ENCODE measurements at regions not wholly inside any gene's neighbourhood (a gene's known extent, or its start where the extent isn't known, plus 50 kb on each side); places are given as distances from the start of the nearest gene placed in this dataset.

DNA sequence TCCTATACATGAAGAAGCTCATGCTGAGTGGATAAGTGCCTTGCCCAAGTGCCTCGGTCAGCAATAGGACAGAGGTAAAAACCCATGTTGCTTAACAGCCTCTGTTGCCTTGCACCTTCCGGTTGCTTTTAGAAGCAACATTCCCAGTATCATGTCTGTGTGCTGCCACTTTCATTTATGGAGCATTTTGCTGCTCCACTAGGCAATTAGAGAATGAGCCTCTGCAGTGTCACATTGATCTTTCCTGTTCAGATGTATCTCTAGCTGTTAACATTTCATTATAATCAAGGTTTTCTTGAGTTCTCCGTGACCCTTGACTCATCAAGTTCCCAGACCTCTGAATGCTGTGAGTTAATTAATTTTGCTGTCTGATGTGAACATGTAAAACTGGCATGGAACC, 134.5 kb upstream of the EPB41L3 start:
- Histone ChIP-seq H4K20me1 (replicated peaks; ENCODE audit: insufficient read depth) (no peaks in the 10 kb centered on the region), H3K36me3 (ENCODE audit: insufficient read depth) (no peaks in the 10 kb centered on the region), H3K4me2 (peak overlapping the region; percentile 60), H3K9me2 (ENCODE audit: insufficient read depth) (peaks cover 13% of the 10 kb centered on the region; the same call in 1 of the 2 replicates), H3K79me2 (replicated peaks; ENCODE audit: insufficient read depth) (no peaks in the 10 kb centered on the region), H3F3A (replicated peaks; ENCODE audit: low read depth) (no peaks in the 10 kb centered on the region), H2AFZ (no peak overlapping the region), H3K4me1 (ENCODE audit: insufficient read depth) (peaks cover 22% of the 10 kb centered on the region), H3K27me3 (ENCODE audit: insufficient read depth) (no peaks in the 10 kb centered on the region), H3K27ac (ENCODE audit: low read depth) (no peak overlapping the region), H3K4me3 (no peak overlapping the region)
- ATAC-seq = peak; percentile 42
- peaks cover 7% of the 10 kb centered on the region for H3K27me3 Mint-ChIP-seq (ENCODE audit: insufficient read depth, low read depth, poor library complexity)
- TF ChIP-seq, protein P1, sequence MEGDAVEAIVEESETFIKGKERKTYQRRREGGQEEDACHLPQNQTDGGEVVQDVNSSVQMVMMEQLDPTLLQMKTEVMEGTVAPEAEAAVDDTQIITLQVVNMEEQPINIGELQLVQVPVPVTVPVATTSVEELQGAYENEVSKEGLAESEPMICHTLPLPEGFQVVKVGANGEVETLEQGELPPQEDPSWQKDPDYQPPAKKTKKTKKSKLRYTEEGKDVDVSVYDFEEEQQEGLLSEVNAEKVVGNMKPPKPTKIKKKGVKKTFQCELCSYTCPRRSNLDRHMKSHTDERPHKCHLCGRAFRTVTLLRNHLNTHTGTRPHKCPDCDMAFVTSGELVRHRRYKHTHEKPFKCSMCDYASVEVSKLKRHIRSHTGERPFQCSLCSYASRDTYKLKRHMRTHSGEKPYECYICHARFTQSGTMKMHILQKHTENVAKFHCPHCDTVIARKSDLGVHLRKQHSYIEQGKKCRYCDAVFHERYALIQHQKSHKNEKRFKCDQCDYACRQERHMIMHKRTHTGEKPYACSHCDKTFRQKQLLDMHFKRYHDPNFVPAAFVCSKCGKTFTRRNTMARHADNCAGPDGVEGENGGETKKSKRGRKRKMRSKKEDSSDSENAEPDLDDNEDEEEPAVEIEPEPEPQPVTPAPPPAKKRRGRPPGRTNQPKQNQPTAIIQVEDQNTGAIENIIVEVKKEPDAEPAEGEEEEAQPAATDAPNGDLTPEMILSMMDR (conservative IDR thresholded peaks at IDR 0.05; ENCODE audit: low read depth in 2 of 2) = no peak
- no peak for TF ChIP-seq STAT1 (IDR thresholded peaks at IDR 0.05; ENCODE audit: unreplicated experiment)
- no peak for TF ChIP-seq NANOG (IDR thresholded peaks at IDR 0.05; ENCODE audit: borderline replicate concordance)
- TF ChIP-seq, protein P2, sequence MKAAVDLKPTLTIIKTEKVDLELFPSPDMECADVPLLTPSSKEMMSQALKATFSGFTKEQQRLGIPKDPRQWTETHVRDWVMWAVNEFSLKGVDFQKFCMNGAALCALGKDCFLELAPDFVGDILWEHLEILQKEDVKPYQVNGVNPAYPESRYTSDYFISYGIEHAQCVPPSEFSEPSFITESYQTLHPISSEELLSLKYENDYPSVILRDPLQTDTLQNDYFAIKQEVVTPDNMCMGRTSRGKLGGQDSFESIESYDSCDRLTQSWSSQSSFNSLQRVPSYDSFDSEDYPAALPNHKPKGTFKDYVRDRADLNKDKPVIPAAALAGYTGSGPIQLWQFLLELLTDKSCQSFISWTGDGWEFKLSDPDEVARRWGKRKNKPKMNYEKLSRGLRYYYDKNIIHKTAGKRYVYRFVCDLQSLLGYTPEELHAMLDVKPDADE (IDR thresholded peaks at IDR 0.05) = no peak
- TF ChIP-seq POLR2AphosphoS5 (IDR thresholded peaks at IDR 0.05; ENCODE audit: low read depth) = no peak
- no peak for TF ChIP-seq JUNB (IDR thresholded peaks at IDR 0.05; ENCODE audit: unreplicated experiment)
- no peak for TF ChIP-seq ZNF331 (CRISPR knock-in tag; IDR thresholded peaks at IDR 0.05; ENCODE audit: low read depth)
- TF ChIP-seq CREB1 (CRISPR knock-in tag; IDR thresholded peaks at IDR 0.05; ENCODE audit: low read depth) = no peak
- TF ChIP-seq, protein P3, sequence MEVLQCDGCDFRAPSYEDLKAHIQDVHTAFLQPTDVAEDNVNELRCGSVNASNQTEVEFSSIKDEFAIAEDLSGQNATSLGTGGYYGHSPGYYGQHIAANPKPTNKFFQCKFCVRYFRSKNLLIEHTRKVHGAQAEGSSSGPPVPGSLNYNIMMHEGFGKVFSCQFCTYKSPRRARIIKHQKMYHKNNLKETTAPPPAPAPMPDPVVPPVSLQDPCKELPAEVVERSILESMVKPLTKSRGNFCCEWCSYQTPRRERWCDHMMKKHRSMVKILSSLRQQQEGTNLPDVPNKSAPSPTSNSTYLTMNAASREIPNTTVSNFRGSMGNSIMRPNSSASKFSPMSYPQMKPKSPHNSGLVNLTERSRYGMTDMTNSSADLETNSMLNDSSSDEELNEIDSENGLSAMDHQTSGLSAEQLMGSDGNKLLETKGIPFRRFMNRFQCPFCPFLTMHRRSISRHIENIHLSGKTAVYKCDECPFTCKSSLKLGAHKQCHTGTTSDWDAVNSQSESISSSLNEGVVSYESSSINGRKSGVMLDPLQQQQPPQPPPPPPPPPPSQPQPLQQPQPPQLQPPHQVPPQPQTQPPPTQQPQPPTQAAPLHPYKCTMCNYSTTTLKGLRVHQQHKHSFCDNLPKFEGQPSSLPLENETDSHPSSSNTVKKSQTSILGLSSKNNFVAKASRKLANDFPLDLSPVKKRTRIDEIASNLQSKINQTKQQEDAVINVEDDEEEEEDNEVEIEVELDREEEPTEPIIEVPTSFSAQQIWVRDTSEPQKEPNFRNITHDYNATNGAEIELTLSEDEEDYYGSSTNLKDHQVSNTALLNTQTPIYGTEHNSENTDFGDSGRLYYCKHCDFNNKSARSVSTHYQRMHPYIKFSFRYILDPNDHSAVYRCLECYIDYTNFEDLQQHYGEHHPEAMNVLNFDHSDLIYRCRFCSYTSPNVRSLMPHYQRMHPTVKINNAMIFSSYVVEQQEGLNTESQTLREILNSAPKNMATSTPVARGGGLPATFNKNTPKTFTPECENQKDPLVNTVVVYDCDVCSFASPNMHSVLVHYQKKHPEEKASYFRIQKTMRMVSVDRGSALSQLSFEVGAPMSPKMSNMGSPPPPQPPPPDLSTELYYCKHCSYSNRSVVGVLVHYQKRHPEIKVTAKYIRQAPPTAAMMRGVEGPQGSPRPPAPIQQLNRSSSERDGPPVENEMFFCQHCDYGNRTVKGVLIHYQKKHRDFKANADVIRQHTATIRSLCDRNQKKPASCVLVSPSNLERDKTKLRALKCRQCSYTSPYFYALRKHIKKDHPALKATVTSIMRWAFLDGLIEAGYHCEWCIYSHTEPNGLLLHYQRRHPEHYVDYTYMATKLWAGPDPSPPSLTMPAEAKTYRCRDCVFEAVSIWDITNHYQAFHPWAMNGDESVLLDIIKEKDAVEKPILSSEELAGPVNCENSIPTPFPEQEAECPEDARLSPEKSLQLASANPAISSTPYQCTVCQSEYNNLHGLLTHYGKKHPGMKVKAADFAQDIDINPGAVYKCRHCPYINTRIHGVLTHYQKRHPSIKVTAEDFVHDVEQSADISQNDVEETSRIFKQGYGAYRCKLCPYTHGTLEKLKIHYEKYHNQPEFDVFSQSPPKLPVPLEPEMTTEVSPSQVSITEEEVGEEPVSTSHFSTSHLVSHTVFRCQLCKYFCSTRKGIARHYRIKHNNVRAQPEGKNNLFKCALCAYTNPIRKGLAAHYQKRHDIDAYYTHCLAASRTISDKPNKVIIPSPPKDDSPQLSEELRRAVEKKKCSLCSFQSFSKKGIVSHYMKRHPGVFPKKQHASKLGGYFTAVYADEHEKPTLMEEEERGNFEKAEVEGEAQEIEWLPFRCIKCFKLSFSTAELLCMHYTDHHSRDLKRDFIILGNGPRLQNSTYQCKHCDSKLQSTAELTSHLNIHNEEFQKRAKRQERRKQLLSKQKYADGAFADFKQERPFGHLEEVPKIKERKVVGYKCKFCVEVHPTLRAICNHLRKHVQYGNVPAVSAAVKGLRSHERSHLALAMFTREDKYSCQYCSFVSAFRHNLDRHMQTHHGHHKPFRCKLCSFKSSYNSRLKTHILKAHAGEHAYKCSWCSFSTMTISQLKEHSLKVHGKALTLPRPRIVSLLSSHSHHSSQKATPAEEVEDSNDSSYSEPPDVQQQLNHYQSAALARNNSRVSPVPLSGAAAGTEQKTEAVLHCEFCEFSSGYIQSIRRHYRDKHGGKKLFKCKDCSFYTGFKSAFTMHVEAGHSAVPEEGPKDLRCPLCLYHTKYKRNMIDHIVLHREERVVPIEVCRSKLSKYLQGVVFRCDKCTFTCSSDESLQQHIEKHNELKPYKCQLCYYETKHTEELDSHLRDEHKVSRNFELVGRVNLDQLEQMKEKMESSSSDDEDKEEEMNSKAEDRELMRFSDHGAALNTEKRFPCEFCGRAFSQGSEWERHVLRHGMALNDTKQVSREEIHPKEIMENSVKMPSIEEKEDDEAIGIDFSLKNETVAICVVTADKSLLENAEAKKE (CRISPR knock-in tag; IDR thresholded peaks at IDR 0.05) = no peak
- TF ChIP-seq ZNF114 (CRISPR knock-in tag; IDR thresholded peaks at IDR 0.05) = no peak
- TF ChIP-seq, protein P4, sequence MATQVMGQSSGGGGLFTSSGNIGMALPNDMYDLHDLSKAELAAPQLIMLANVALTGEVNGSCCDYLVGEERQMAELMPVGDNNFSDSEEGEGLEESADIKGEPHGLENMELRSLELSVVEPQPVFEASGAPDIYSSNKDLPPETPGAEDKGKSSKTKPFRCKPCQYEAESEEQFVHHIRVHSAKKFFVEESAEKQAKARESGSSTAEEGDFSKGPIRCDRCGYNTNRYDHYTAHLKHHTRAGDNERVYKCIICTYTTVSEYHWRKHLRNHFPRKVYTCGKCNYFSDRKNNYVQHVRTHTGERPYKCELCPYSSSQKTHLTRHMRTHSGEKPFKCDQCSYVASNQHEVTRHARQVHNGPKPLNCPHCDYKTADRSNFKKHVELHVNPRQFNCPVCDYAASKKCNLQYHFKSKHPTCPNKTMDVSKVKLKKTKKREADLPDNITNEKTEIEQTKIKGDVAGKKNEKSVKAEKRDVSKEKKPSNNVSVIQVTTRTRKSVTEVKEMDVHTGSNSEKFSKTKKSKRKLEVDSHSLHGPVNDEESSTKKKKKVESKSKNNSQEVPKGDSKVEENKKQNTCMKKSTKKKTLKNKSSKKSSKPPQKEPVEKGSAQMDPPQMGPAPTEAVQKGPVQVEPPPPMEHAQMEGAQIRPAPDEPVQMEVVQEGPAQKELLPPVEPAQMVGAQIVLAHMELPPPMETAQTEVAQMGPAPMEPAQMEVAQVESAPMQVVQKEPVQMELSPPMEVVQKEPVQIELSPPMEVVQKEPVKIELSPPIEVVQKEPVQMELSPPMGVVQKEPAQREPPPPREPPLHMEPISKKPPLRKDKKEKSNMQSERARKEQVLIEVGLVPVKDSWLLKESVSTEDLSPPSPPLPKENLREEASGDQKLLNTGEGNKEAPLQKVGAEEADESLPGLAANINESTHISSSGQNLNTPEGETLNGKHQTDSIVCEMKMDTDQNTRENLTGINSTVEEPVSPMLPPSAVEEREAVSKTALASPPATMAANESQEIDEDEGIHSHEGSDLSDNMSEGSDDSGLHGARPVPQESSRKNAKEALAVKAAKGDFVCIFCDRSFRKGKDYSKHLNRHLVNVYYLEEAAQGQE (IDR thresholded peaks at IDR 0.05; ENCODE audit: unreplicated experiment) = no peak
- no peak for TF ChIP-seq EZH2 (IDR thresholded peaks at IDR 0.05; ENCODE audit: low read depth, unreplicated experiment)
- no peak for TF ChIP-seq EZH2phosphoT487 (IDR thresholded peaks at IDR 0.05; ENCODE audit: unreplicated experiment)
- H3K36me3 Mint-ChIP-seq (ENCODE audit: low read depth) = no peaks in the 10 kb centered on the region
- no peak overlapping the region for H3K27ac Mint-ChIP-seq
- no peak for DNase-seq (ENCODE audit: low spot score)
- H3K9me3 Mint-ChIP-seq = peaks cover 4% of the 10 kb centered on the region; the same call in 1 of the 3 replicates
- peaks cover 32% of the 10 kb centered on the region for H3K4me1 Mint-ChIP-seq
- no peak overlapping the region for H3K4me3 Mint-ChIP-seq
